Ovary (tissue), 3 donors: ENCODE measurements at regions not wholly inside any gene's neighbourhood (a gene's known extent, or its start where the extent isn't known, plus 50 kb on each side); places are given as distances from the start of the nearest gene placed in this dataset.

Source experiments
- CTCF ChIP-seq, 3 donors: fragments of 450-650 bp in 2 of 3; fragments of 200-600 bp in 1 of 3; IDR thresholded peaks; one replicate each; pipeline versions ENCODE4 v1.5.1 to v1.8.0; 2016 to 2022; ENCODE audit warnings: antibody characterized with exemption in 3 of 3, mild to moderate bottlenecking in 1 of 3
- EP300 ChIP-seq: sonication (generic); formaldehyde crosslinking; IDR thresholded peaks from one replicate; pipeline ENCODE4 v1.6.1; 2017; ENCODE audit warnings: antibody characterized with exemption
- POLR2A ChIP-seq: fragments of 450-650 bp; IDR thresholded peaks from one replicate; pipeline ENCODE4 v1.6.1; 2017; ENCODE audit warnings: antibody characterized with exemption, mild to moderate bottlenecking, moderate library complexity
- donor health status: DM: no; HTN: no; CAD: no.

GRCh38 chr13:81031996-81032395 lies 691.1 kb upstream of the SPRY2 start:
- TF ChIP-seq CTCF (IDR thresholded peaks at IDR 0.05) (no peak), POLR2A (no peak), EP300 (no peak)
